ENCODE measurements at regions not wholly inside any gene's neighbourhood (a gene's known extent, or its start where the extent isn't known, plus 50 kb on each side); places are given as distances from the start of the nearest gene placed in this dataset.

DNA sequence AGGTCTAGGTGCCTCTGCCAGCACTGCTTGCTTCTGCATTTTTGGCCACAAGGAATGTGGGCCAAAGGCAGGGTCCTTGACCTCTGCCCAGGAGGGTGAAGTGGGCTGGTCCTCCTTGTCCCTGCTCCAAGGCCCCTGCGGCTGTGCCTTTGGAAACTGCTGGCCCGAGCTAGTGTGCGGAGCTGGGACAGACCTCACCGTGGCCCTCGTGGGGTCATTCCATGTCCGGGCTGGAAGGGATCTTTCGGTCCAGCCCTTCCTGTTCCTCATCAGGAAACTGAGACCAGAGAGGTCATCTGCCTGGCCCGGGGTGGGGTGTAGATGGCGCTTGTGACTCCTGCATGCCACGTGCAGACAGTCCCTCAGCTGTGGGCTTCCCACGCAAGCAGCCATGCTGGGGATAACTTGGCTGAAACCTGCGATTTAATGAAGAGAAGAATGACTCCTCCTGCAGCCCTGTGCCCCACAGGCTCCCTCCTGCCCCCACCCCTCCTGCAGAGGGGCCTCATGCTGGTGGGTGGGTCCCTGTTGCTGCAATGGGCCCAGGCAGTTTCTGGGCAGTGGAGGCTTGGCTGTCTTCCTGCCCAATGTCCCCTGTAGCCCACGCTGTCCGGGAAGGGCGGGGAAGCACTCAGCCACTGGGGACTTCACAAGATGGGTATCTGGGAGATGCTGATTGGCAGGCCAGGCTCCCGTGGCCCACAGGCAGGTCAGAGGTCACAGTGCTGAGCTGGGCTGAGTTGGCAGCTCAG, 245.2 kb downstream of the SEC14L1 start (continued):
- TF ChIP-seq PAX8 (CRISPR knock-in tag; IDR thresholded peaks at IDR 0.05; ENCODE audit: borderline replicate concordance) (no peak), ZNF879 (CRISPR knock-in tag; IDR thresholded peaks at IDR 0.05) (no peak), SMAD3 (CRISPR knock-in tag; IDR thresholded peaks at IDR 0.05) (no peak), ZKSCAN8 (CRISPR knock-in tag; IDR thresholded peaks at IDR 0.05; ENCODE audit: borderline replicate concordance) (no peak), RBM22 (optimal IDR thresholded peaks at IDR 0.05; ENCODE audit: low read length) (peak; percentile 1), MEIS1 (CRISPR knock-in tag; IDR thresholded peaks at IDR 0.05; ENCODE audit: borderline replicate concordance) (0 out of 2 replicates have a peak, but pooled peaks have one; percentile 17), ZNF33A (CRISPR knock-in tag; IDR thresholded peaks at IDR 0.05; ENCODE audit: borderline replicate concordance) (no peak), AGO2 (optimal IDR thresholded peaks at IDR 0.05; ENCODE audit: low read depth, low read length) (peak; percentile 87), ZBTB21 (CRISPR knock-in tag; IDR thresholded peaks at IDR 0.05) (no peak), NR2F2 (IDR thresholded peaks at IDR 0.05; ENCODE audit: borderline replicate concordance, low read depth) (peak; percentile 23; the same call in 1 of the 2 replicates), GABPA (IDR thresholded peaks at IDR 0.05; ENCODE audit: low read depth, low read length) (no peak), GABPA (CRISPR knock-in tag; IDR thresholded peaks at IDR 0.05; ENCODE audit: low read depth) (no peak), BHLHE40 (IDR thresholded peaks at IDR 0.05; ENCODE audit: low read length) (no peak), ZMYM4 (CRISPR knock-in tag; IDR thresholded peaks at IDR 0.05) (0 out of 2 replicates have a peak, but pooled peaks have one; percentile 29), MAF1 (CRISPR knock-in tag; IDR thresholded peaks at IDR 0.05; ENCODE audit: borderline replicate concordance) (no peak), PTBP1 (IDR thresholded peaks at IDR 0.05; ENCODE audit: low read depth, low read length, poor library complexity, severe bottlenecking) (no peak), ELF3 (CRISPR knock-in tag; IDR thresholded peaks at IDR 0.05) (no peak), MYC (CRISPR knock-in tag; IDR thresholded peaks at IDR 0.05; ENCODE audit: borderline replicate concordance) (peak; percentile 18; the same call in 1 of the 2 replicates), ZNF644 (CRISPR knock-in tag; IDR thresholded peaks at IDR 0.05; ENCODE audit: low read depth) (no peak)
- TF ChIP-seq, protein P1, sequence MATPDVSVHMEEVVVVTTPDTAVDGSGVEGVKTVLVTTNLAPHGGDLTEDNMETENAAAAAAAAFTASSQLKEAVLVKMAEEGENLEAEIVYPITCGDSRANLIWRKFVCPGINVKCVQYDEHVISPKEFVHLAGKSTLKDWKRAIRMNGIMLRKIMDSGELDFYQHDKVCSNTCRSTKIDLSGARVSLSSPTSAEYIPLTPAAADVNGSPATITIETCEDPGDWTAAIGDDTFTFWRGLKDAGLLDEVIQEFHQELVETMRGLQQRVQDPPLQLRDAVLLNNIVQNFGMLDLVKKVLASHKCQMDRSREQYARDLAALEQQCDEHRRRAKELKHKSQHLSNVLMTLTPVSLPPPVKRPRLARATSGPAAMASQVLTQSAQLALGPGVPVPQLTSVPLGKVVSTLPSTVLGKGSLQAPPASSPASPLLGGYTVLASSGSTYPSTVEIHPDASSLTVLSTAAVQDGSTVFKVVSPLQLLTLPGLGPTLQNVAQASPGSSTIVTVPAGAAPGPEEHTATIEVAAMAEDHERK (CRISPR knock-in tag; IDR thresholded peaks at IDR 0.05; ENCODE audit: low read depth): no peak
- TF ChIP-seq, protein P2, sequence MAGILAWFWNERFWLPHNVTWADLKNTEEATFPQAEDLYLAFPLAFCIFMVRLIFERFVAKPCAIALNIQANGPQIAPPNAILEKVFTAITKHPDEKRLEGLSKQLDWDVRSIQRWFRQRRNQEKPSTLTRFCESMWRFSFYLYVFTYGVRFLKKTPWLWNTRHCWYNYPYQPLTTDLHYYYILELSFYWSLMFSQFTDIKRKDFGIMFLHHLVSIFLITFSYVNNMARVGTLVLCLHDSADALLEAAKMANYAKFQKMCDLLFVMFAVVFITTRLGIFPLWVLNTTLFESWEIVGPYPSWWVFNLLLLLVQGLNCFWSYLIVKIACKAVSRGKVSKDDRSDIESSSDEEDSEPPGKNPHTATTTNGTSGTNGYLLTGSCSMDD (CRISPR knock-in tag; IDR thresholded peaks at IDR 0.05): no peak
- TF ChIP-seq, protein P3, sequence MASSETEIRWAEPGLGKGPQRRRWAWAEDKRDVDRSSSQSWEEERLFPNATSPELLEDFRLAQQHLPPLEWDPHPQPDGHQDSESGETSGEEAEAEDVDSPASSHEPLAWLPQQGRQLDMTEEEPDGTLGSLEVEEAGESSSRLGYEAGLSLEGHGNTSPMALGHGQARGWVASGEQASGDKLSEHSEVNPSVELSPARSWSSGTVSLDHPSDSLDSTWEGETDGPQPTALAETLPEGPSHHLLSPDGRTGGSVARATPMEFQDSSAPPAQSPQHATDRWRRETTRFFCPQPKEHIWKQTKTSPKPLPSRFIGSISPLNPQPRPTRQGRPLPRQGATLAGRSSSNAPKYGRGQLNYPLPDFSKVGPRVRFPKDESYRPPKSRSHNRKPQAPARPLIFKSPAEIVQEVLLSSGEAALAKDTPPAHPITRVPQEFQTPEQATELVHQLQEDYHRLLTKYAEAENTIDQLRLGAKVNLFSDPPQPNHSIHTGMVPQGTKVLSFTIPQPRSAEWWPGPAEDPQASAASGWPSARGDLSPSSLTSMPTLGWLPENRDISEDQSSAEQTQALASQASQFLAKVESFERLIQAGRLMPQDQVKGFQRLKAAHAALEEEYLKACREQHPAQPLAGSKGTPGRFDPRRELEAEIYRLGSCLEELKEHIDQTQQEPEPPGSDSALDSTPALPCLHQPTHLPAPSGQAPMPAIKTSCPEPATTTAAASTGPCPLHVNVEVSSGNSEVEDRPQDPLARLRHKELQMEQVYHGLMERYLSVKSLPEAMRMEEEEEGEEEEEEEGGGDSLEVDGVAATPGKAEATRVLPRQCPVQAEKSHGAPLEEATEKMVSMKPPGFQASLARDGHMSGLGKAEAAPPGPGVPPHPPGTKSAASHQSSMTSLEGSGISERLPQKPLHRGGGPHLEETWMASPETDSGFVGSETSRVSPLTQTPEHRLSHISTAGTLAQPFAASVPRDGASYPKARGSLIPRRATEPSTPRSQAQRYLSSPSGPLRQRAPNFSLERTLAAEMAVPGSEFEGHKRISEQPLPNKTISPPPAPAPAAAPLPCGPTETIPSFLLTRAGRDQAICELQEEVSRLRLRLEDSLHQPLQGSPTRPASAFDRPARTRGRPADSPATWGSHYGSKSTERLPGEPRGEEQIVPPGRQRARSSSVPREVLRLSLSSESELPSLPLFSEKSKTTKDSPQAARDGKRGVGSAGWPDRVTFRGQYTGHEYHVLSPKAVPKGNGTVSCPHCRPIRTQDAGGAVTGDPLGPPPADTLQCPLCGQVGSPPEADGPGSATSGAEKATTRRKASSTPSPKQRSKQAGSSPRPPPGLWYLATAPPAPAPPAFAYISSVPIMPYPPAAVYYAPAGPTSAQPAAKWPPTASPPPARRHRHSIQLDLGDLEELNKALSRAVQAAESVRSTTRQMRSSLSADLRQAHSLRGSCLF (CRISPR knock-in tag; IDR thresholded peaks at IDR 0.05; ENCODE audit: borderline replicate concordance): no peak
- TF ChIP-seq, protein P4, sequence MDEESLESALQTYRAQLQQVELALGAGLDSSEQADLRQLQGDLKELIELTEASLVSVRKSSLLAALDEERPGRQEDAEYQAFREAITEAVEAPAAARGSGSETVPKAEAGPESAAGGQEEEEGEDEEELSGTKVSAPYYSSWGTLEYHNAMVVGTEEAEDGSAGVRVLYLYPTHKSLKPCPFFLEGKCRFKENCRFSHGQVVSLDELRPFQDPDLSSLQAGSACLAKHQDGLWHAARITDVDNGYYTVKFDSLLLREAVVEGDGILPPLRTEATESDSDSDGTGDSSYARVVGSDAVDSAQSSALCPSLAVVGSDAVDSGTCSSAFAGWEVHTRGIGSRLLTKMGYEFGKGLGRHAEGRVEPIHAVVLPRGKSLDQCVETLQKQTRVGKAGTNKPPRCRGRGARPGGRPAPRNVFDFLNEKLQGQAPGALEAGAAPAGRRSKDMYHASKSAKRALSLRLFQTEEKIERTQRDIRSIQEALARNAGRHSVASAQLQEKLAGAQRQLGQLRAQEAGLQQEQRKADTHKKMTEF (CRISPR knock-in tag; IDR thresholded peaks at IDR 0.05): 0 out of 2 replicates have a peak, but pooled peaks have one; percentile 23

Data from HepG2 (cell line).